Skin of body (tissue), 1 donor: ENCODE measurements at regions not wholly inside any gene's neighbourhood (a gene's known extent, or its start where the extent isn't known, plus 50 kb on each side); places are given as distances from the start of the nearest gene placed in this dataset.

Source experiments
- DNase-seq: peaks from one replicate; lab custom pipeline; 2025; lab: John Stamatoyannopoulos, UW

DNA sequence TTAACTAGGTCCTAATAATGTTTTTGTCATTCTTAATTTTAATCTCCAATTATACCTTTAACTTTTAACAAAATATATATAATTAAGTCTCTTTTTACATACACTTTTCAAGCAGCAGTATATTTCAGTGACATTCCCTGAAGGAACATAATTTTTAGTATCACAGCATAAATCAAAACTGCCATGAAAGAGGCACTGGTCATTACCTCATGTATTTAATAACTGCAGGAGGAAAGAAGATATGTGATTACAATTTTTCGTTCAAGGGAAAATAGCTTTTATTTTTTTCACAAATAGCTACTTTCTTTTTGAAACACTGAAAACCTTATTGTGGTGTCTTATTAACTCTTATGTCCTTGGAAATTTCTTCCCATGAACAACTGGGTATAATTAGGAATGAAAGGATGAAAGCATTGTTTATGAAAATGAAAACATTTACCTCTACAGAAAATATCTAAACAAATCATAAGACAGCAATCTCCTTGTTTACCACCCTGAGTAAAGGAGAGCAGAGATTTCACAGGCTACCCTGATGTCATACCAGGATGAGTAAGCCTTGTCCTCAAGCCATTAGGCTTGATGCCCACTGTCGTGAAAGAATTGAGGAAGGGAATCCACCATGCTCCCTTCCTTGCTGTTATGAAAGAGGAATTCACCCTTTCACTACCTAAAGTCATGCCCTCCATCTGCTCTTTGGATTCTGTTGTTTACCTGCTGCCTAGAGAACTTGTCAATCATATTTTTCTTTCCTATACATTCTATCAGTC is 877.2 kb upstream of the PCDH20 start:
- no peak for DNase-seq

DNA sequence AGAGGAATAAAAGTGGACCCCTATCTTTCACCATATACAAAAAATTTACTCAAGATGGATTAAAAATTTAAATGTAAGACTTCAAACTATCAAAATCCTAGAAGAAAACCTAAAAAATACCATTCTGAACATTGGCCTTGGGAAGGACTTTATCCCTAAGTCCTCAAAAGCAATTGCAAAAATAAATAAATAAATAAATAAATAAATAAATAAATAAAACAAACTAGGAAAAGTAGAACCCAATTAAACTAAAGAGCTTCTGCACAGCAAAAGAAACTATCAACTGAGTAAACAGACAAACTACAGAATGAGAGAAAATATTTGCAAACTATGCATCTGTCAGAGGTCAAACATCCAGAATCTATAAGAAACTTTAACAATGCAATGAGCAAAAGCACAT is 874.9 kb upstream of the PCDH20 start:
- no peak for DNase-seq

GRCh38 chr13:62287764-62288163 is 872.1 kb upstream of the PCDH20 start:
- no peak for DNase-seq

DNA sequence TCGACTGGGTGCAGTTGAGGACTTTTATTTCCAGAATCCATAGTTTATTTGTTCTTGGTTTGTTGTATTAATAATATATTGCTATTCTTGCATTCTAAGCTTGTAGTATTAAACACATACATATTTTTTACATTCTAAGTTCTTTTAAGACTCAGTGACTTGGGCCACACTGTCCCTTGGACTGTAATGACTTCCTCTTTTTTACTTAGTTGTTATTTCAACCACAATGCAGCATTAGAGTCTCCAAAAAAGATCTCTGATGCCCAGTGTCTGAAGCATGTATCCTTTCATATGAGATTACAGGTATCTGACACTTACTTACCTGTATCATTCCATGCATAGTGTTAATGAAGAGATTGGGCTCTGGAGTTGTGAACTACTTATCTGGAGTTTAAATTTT is 864.9 kb upstream of the PCDH20 start:
- DNase-seq, result no peak

DNA sequence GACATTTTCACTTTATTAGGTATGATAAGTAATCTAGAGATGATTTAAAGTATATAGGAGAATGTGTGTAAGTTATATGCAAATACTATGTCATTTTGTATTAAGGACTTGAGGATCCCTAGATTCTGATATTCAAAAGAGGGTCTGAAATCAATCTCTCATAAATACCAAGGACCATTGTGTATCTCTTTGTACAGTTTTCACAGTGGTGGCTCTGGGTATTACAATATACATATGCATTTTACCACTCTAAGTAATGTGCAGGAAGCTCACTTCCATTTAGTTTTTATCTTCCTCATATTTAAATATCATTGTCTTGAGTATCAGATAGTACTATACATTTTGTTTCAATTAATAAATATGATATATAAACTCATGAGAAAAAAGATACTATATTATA is 862.6 kb upstream of the PCDH20 start:
- DNase-seq, result no peak

GRCh38 chr13:62251734-62252133 is 836.1 kb upstream of the PCDH20 start:
- DNase-seq, result no peak

DNA sequence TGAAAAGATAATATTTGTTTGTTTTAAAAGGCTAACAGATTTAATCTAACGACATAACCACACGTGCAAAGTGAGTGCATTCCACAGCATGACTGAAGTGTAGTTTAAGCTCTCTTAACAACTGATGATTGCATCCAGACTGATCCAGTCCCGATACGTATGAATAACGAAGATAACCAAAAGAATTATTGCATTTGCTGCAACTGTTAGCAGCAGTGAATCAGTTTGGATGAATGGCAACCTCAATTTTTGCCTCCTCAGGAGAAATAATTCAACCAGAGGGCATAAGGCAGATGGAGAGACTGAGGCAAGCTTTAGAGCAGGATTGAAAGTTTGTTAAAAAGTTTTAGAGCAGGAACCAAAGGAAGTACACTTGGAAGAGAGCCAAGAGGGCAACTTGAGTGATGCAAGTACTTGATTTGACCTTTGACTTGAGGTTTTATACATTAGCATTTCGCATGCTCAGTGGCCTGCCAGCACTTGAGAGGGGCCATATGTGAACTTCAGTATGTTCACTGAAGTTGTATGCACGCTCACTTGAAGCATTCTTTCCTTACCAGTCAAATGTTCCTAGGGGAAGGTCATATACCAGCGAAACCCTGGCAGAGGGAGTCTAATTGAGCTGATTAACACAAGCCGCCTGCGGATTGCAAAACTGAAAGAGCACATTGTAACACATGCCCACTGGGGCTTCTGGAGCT is 835.0 kb upstream of the PCDH20 start:
- no peak for DNase-seq

DNA sequence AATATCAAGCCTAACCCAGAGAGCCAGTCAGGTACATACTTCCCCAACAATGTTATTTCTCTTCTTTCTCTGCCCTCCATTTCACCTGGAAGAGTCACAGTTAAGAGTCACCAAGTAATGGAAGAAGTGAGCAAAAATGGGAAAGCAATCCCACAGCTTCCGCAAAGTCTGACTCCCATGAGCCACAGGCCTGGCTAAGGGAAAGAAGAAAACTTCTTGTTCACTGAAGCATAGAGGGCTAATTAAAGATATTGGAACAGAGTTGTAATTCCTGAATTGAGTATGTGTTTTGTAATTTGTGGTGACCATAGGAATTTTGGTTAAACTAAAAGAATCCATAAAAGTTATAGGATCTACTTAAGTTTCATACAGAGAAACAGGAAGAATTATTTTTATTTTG is 830.9 kb upstream of the PCDH20 start:
- DNase-seq, result no peak

- DNase-seq, result no peak
Observed at GRCh38 chr13:62243106-62243505, 827.5 kb upstream of the PCDH20 start.

DNA sequence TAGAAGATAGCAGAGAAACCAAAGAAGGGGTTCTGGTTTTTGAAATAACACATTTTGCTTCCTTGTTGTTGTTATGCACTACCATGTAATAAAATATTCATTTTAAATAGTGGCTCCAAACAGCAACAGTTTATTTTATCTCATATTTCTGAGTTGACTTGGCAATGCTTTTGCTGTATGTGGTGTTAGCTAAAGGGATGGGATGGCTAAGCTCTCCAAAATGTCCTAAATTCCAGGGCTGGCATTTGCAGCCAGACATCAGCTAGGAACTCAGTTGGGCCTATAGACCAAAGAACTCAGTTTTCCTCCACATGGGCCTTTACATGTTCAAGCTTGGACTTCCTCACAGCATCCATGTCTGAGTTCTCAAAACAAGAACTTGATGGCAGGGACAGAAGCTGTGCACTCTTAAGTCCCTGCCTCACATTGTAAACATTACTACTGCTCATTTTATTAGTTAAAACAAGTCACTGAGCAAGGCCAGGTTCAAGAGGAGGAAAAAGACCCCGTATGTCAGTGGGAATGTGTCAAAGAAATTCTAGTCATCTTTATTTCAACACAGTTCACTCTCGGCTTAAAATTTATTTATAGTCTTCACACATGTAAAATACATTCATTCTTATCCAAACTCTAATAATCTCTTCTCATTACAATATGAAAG is 819.3 kb upstream of the PCDH20 start:
- DNase-seq, result no peak

DNA sequence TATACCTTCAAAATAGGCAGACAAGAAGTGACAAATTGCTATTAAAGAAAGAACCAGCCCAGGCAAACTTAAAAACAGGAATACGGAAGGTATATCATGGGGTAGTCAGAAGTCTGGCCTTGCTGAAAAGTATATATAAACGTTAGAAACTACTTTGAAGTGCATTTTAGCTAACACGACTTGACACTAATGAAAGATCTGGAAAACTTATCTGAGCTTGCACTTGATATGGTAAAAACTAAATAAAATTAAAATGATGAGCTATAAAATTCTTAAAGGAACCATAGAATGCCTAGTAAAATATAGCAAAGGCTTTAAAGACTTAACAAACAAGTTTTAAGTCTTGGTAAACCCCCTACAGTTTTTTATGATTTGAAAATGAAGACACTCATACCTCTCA is 795.3 kb upstream of the PCDH20 start:
- DNase-seq, result no peak

DNA sequence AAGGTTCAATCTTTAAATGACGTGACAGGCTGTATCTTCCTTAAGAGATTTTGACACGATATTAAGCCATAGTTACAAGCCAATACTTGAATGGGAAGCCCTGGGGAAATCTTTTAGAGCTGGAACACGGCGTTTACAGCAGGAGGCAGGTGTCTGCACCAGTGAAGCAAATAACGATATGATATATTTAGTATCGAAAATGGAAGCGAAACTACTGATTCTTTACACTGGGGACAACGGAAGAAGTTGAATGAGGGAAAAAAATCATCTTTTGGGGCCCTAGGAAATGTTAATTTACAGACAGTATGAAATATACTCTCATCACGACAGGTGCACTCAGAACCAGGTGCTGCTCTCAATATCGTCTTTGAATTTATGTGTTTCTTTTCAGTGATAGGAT is 793.9 kb upstream of the PCDH20 start:
- no peak for DNase-seq

DNA sequence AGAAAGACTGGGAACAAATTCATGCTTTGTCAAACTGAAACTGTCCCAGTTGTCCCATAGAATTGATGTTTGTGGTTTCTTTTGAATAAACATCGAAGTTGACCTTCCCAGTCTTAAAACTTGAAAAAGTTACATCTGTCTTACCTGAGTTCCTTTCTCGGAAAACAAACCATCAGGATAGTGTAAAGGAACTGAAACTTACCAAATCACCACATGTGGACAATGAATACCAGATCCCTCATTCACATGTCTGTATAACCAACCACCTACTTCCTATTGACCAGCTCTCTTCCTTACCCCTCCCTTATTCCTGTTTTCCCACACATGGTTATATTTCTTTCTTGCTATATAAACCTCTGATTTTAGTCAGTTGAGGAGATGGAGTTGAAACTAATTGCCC is 791.7 kb upstream of the PCDH20 start:
- DNase-seq, result no peak

- no peak for DNase-seq
Observed at GRCh38 chr13:62206165-62206564, 790.5 kb upstream of the PCDH20 start.

- no peak for DNase-seq
Observed at GRCh38 chr13:62205273-62205672, 789.6 kb upstream of the PCDH20 start.

DNA sequence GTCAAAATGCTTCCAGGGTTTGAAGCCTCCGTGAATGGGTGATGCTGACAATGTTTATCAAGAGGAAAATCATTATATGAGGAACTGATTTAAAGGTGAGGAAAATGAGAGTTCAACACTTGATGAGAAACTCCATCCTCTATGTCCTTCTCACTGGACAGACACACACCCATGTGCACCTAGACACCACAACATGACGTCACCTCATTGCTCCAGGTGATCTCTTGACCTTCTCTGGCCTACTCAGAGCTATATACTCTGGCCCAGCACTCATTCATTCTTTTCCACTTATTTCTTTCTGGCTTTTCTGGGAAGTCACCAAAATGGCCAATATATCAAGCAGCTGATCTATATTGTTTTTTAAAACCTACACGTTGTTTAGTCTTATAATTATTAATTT is 778.7 kb upstream of the PCDH20 start:
- DNase-seq, result no peak

DNA sequence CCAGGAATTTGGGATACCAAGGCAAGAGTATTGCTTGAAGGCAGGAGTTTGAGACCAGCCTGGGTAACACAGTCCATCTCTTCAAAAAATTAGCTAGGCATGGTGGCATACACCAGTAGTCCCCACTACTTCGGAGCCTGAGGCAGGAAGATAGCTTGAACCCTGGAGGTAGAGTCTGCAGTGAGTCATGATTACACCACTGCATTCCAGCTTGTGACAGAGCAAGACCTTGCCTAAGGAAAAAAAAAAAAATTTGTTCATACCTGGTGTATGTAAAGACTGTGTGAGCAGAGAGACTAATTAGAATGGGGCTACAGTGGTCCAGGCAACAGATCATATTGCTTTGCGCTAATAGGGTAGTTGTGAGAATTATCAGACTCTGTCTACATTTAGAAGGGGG is 778.3 kb upstream of the PCDH20 start:
- no peak for DNase-seq

DNA sequence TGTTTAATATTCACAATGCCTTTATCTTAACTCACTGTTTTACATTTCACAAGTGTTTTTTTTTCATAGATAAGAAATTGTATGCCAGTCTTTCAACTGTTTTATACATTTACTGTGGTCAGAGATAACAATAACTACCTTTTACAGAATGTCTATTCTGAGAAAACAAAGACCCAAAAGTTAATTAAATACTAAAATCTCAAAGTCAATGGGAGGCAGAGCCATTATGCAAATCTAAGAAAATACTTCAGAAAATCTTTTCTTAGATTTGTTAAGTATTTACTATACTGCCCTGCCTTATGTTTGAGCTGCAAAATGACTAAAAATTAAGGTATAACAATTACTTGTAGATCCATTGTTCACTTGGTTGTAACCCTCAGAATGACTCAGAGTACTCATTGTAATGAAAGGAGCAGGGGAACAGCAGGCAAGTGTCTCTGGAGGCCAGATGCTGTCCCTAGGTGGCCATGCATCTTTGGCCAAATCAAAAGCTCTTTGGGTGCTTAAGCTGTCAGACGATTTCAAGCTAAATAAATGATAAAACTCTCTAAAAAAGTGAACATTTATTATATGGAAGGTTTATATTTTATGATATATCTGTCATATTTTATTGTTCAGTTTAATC is 770.1 kb upstream of the PCDH20 start:
- no peak for DNase-seq

DNA sequence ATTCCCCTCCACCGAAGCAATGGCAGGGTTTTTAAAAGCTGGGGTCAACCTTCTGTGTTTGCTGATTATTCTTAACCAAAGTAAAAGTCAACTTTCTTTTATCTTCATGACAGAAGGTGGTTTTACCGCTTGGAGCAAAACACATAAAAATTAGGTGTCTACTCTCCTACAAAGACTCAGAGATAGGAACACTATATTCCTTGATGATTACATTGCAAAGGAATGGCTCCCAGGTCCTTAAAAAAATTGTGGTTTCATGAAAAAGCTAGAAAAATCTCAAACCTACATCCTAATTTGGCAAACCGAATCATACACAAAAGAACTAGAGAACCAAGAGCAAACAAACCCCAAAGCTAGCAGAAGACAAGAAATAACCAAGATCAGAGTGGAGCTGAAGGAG is 760.4 kb upstream of the PCDH20 start:
- no peak for DNase-seq

DNA sequence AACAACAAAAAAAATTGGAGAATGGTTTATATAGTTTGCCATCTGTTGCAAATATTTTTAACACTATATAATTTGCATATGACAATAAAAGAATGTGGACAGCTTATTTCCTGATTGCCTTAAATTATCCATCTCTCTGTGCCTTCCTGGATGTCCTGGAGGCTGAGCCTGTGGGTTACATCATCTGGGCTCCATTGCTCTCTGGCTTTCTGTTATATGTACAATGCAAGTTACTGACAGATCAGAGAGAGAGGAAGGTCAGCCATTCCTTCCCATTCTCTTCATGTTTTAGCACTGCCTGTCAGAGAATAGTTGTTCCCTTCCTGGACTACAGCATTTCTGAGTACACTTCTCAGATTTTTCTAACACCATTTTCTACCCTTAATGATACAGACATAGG is 758.3 kb upstream of the PCDH20 start:
- DNase-seq, result no peak

DNA sequence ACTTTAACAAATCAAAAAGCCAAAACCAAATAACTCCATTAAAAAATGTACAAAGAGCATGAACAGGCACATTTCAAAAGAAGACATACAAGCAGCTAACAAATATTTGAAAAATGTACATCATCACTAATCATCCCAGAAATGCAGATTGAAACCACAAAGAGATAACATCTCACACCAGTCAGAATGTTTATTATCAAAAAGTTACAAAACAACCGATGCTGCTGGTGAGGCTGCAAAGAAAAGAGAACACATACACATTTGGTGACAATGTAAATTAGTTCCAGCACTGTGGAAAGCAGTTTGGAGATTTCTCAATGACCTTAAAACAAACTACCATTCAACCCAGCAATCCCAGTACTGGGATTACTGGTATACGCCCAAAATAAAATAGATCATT is 756.0 kb upstream of the PCDH20 start:
- no peak for DNase-seq

DNA sequence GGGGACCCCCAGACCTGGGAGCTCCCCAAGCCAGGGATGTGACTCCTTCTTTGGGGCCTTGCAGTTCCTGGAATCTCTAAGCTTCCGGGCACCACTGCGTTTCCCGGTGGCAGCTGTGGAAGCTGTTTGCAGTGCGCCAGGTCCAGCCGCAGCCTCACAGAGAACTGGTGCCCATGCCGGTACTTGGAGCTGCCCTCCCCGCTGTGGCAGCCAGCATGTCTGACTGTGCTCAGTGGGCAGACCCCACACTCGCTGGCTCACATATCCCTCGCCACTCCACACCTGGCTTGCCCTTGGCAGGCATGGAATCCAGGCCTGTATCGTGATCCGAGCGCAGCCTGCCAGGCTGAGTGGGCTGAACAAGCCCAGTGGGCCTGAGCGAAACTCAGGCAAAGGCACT is 753.2 kb upstream of the PCDH20 start:
- no peak for DNase-seq
